ENCODE measurements at regions not wholly inside any gene's neighbourhood (a gene's known extent, or its start where the extent isn't known, plus 50 kb on each side); places are given as distances from the start of the nearest gene placed in this dataset.

DNA sequence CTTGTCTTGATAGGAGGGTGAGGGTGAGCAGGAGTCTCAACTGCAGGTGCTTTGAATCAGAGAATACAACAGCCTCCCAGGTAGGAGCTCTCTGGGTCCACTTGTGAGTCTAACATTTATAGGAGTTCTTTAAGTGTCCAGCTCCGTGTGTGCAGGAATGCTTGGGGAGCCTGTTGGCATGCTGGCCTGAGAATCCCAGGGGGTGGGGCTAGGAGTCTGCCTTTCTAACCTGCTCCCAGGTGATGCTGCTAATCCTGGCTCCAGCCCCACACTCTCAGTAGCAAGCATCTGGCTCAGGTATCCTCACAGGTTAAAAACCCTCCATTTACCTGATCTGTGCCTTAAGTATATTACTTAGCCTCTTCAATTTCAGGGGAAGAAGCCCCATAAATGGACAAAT, 368.9 kb downstream of the RBM26 start:
- DNase-seq = no peak
- Histone ChIP-seq H3K27ac (no peak overlapping the region), H3K9me3 (no peaks in the 10 kb centered on the region), H3K9ac (ENCODE audit: low read depth in 2 of 2, low read length in 2 of 2) (no peak overlapping the region), H3K4me3 (no peak overlapping the region), H3K4me1 (no peaks in the 10 kb centered on the region), H3K27me3 (no peaks in the 10 kb centered on the region), H3K36me3 (no peaks in the 10 kb centered on the region)
- intact Hi-C loops (cut with DNase I) = no loop called here
- TF ChIP-seq, protein P1, sequence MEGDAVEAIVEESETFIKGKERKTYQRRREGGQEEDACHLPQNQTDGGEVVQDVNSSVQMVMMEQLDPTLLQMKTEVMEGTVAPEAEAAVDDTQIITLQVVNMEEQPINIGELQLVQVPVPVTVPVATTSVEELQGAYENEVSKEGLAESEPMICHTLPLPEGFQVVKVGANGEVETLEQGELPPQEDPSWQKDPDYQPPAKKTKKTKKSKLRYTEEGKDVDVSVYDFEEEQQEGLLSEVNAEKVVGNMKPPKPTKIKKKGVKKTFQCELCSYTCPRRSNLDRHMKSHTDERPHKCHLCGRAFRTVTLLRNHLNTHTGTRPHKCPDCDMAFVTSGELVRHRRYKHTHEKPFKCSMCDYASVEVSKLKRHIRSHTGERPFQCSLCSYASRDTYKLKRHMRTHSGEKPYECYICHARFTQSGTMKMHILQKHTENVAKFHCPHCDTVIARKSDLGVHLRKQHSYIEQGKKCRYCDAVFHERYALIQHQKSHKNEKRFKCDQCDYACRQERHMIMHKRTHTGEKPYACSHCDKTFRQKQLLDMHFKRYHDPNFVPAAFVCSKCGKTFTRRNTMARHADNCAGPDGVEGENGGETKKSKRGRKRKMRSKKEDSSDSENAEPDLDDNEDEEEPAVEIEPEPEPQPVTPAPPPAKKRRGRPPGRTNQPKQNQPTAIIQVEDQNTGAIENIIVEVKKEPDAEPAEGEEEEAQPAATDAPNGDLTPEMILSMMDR (IDR thresholded peaks at IDR 0.05) = no peak

GRCh38 chr13:79034341-79034740, 371.7 kb downstream of the RBM26 start:
- no peaks in the 10 kb centered on the region for H3K9me3 ChIP-seq
- no peak overlapping the region for H3K27ac ChIP-seq
- H3K4me1 ChIP-seq = no peaks in the 10 kb centered on the region
- H3K36me3 ChIP-seq = no peaks in the 10 kb centered on the region
- H3K4me3 ChIP-seq = no peak overlapping the region
- intact Hi-C loops (cut with DNase I) = no loop called here
- no peaks in the 10 kb centered on the region for H3K27me3 ChIP-seq
- H3K9ac ChIP-seq (ENCODE audit: low read depth in 2 of 2, low read length in 2 of 2) = no peak overlapping the region
- DNase-seq = no peak
- TF ChIP-seq, protein P1 (IDR thresholded peaks at IDR 0.05) = no peak

GRCh38 chr13:79030513-79030912, 371.6 kb upstream of the OBI1 start:
- TF ChIP-seq, protein P1 (IDR thresholded peaks at IDR 0.05) = no peak
- H3K36me3 ChIP-seq = no peaks in the 10 kb centered on the region
- no peaks in the 10 kb centered on the region for H3K27me3 ChIP-seq
- H3K4me3 ChIP-seq = no peak overlapping the region
- DNase-seq = no peak
- H3K9ac ChIP-seq (ENCODE audit: low read depth in 2 of 2, low read length in 2 of 2) = no peak overlapping the region
- no peaks in the 10 kb centered on the region for H3K9me3 ChIP-seq
- H3K4me1 ChIP-seq = no peaks in the 10 kb centered on the region
- intact Hi-C loops (cut with DNase I) = no loop called here
- no peak overlapping the region for H3K27ac ChIP-seq

DNA sequence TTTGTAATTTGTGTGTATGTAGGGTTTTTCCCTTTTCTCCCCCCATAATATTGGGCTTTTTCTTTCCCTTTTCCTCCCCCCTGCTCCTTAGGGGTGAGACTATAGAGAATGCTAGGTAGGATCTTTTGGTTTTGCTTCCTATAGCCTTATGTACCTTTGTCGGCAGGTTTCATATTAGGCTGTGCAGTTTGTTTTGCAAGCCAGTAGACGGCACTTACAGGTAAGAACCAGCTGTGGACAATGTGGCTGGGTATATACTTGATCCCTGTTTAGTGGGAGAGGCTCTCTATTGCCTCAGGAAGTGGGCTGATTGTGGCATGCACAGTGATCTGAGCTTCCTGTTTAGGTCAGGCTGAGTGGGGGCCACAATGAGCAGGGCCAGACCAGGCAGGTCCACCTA, 359.2 kb upstream of the OBI1 start:
- Histone ChIP-seq H3K27me3 (no peaks in the 10 kb centered on the region), H3K36me3 (no peaks in the 10 kb centered on the region), H3K4me3 (no peak overlapping the region), H3K27ac (no peak overlapping the region), H3K9ac (ENCODE audit: low read depth in 2 of 2, low read length in 2 of 2) (no peak overlapping the region), H3K4me1 (no peaks in the 10 kb centered on the region), H3K9me3 (no peaks in the 10 kb centered on the region)
- TF ChIP-seq, protein P1 (IDR thresholded peaks at IDR 0.05) = no peak
- no peak for DNase-seq
- intact Hi-C loops (cut with DNase I) = no loop called here

- DNase-seq = no peak
- TF ChIP-seq, protein P1 (IDR thresholded peaks at IDR 0.05) = no peak
- Histone ChIP-seq H3K4me3 (no peak overlapping the region), H3K4me1 (no peaks in the 10 kb centered on the region), H3K9me3 (no peaks in the 10 kb centered on the region), H3K9ac (ENCODE audit: low read depth in 2 of 2, low read length in 2 of 2) (no peak overlapping the region), H3K36me3 (no peaks in the 10 kb centered on the region), H3K27me3 (no peaks in the 10 kb centered on the region), H3K27ac (no peak overlapping the region)
- intact Hi-C loops (cut with DNase I) = no loop called here
Measured at GRCh38 chr13:79011179-79011578, 352.2 kb upstream of the OBI1 start.
